MM.1S (cell line): ENCODE measurements at regions not wholly inside any gene's neighbourhood (a gene's known extent, or its start where the extent isn't known, plus 50 kb on each side); places are given as distances from the start of the nearest gene placed in this dataset.

Experiments
- EZH2 ChIP-seq: fragments of 300-600 bp; sonication (generic); optimal IDR thresholded peaks from 2 replicates; pipeline ENCODE3; 2017; ENCODE audit warnings: low read depth, mild to moderate bottlenecking, antibody characterized with exemption, low read length, mixed read lengths
- EZH2phosphoT487 ChIP-seq: fragments of 300-600 bp; sonication (generic); IDR thresholded peaks from 2 replicates; pipeline ENCODE4 v1.6.1; 2018; ENCODE audit warnings: antibody characterized with exemption, low read length
- TF ChIP-seq, protein P1 (sequence below): fragments of 300-600 bp; sonication (generic); IDR thresholded peaks from 2 replicates; pipeline ENCODE4 v1.5.1; 2016; ENCODE audit warnings: antibody characterized with exemption, low read length, mixed read lengths

DNA sequence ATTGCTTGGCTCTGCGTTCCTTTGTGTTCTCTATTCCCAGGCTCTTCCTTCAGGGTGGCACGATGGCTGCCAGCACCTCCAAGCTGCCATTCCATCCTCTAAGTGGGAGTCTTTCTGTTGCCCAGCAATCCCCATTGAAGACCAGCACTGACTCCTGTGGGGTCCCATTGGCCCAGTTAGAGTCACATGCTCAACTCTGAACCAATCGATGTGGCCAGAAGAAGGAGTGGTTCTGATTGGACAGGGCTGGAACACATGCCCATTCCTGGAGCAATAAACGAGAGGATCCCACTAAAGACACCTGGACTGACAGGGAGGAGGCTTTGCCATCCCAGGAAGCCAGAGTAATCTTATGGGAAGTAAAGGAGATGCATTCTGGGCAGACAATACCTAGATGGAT lies 97.2 kb upstream of the IGSF21 start:
- TF ChIP-seq, protein P1, sequence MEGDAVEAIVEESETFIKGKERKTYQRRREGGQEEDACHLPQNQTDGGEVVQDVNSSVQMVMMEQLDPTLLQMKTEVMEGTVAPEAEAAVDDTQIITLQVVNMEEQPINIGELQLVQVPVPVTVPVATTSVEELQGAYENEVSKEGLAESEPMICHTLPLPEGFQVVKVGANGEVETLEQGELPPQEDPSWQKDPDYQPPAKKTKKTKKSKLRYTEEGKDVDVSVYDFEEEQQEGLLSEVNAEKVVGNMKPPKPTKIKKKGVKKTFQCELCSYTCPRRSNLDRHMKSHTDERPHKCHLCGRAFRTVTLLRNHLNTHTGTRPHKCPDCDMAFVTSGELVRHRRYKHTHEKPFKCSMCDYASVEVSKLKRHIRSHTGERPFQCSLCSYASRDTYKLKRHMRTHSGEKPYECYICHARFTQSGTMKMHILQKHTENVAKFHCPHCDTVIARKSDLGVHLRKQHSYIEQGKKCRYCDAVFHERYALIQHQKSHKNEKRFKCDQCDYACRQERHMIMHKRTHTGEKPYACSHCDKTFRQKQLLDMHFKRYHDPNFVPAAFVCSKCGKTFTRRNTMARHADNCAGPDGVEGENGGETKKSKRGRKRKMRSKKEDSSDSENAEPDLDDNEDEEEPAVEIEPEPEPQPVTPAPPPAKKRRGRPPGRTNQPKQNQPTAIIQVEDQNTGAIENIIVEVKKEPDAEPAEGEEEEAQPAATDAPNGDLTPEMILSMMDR = no peak
- TF ChIP-seq EZH2 = no peak
- no peak for TF ChIP-seq EZH2phosphoT487
